IMR-90 (cell line): ENCODE measurements at regions not wholly inside any gene's neighbourhood (a gene's known extent, or its start where the extent isn't known, plus 50 kb on each side); places are given as distances from the start of the nearest gene placed in this dataset.

Source experiments
- ATAC-seq: fragments of 200-7000 bp; cut with Tn5 transposase; 2 replicates; pipeline ENCODE4 v1.9.1; 2020; ENCODE audit warnings: low read depth, mild to moderate bottlenecking, moderate library complexity
- BruUV-seq: library from RNA; stranded (reverse); fragments of 400-500 nt; replicated peaks from 2 replicates; lab custom pipeline; 2021; lab: Mats Ljungman, UMichigan
- CTCF ChIA-PET: fragments of 300-600 bp; formaldehyde crosslinking; extraction: SDS; loops from one replicate; lab custom pipeline; 2021; ENCODE audit warnings: antibody characterized with exemption; lab: Yijun Ruan, JAX
- POLR2A ChIA-PET: fragments of 300-600 bp; sonication (Branson Sonifier 250); formaldehyde crosslinking; loops from one replicate; lab custom pipeline; 2022; ENCODE audit warnings: antibody characterized with exemption; ENCODE audit not compliant: unreplicated experiment; lab: Charles Lee
- DNase-seq: peaks from one replicate; pipeline ENCODE4 v3.0.0; 2013
- H2AFZ ChIP-seq: replicated peaks from 2 replicates; pipeline ENCODE3; 2013; ENCODE audit warnings: low read length, mild to moderate bottlenecking; ENCODE audit not compliant: poor library complexity
- H2AK5ac ChIP-seq: 2 replicates; pipeline ENCODE4 v1.6.1; 2013; ENCODE audit warnings: low read depth, low read length, inconsistent platforms
- H2AK9ac ChIP-seq: replicated peaks from 2 replicates; pipeline ENCODE3; 2013; ENCODE audit warnings: mild to moderate bottlenecking, low read depth, low read length, moderate library complexity; ENCODE audit not compliant: poor library complexity
- H2BK120ac ChIP-seq: 2 replicates; pipeline ENCODE4 v1.6.1; 2013; ENCODE audit warnings: low read depth, low read length, inconsistent platforms
- H2BK15ac ChIP-seq: 3 replicates; pipeline ENCODE4 v1.6.1; 2013; ENCODE audit warnings: low read depth, low read length, inconsistent platforms
- H2BK20ac ChIP-seq: 2 replicates; pipeline ENCODE4 v1.6.1; 2013; ENCODE audit warnings: low read depth, mild to moderate bottlenecking, inconsistent platforms, low read length, moderate library complexity
- H2BK5ac ChIP-seq: 2 replicates; pipeline ENCODE4 v1.6.1; 2013; ENCODE audit warnings: mild to moderate bottlenecking, low read depth, low read length, inconsistent platforms; ENCODE audit not compliant: poor library complexity, severe bottlenecking
- H3K14ac ChIP-seq: replicated peaks from 2 replicates; pipeline ENCODE4 v1.6.1; 2013; ENCODE audit warnings: low read depth, low read length, inconsistent platforms
- H3K18ac ChIP-seq: 2 replicates; pipeline ENCODE4 v1.6.1; 2013; ENCODE audit warnings: low read depth, low read length, control low read depth
- H3K23ac ChIP-seq: 2 replicates; pipeline ENCODE4 v1.6.1; 2013; ENCODE audit warnings: low read depth, low read length, inconsistent platforms
- H3K27ac ChIP-seq: 2 replicates; pipeline ENCODE4 v1.5.1; 2013; ENCODE audit warnings: mild to moderate bottlenecking, control low read depth, low read length; ENCODE audit not compliant: insufficient read depth
- H3K27me3 ChIP-seq: 2 replicates; pipeline ENCODE4 v1.6.1; 2013; ENCODE audit warnings: low read length; ENCODE audit not compliant: control insufficient read depth, insufficient read depth
- H3K36me3 ChIP-seq: 2 replicates; pipeline ENCODE4 v1.6.1; 2013; ENCODE audit warnings: low read length, mixed read lengths; ENCODE audit not compliant: control insufficient read depth, insufficient read depth
- H3K4ac ChIP-seq: 2 replicates; pipeline ENCODE4 v1.6.1; 2013; ENCODE audit warnings: low read depth, low read length, inconsistent platforms
- H3K4me1 ChIP-seq: 2 replicates; pipeline ENCODE4 v1.6.1; 2013; ENCODE audit warnings: low read length, mixed read lengths; ENCODE audit not compliant: control insufficient read depth, insufficient read depth
- H3K4me2 ChIP-seq: 2 replicates; pipeline ENCODE4 v1.6.1; 2013; ENCODE audit warnings: low read depth, mild to moderate bottlenecking, control low read depth, low read length, moderate library complexity
- H3K4me3 ChIP-seq: 2 replicates; pipeline ENCODE4 v1.5.1; 2013; ENCODE audit warnings: low read depth, mild to moderate bottlenecking, control low read depth, low read length, moderate library complexity; ENCODE audit not compliant: insufficient read depth
- H3K56ac ChIP-seq: 2 replicates; pipeline ENCODE4 v1.6.1; 2013; ENCODE audit warnings: low read length, inconsistent platforms; ENCODE audit not compliant: insufficient read depth; ENCODE audit errors: extremely low read depth
- H3K79me1 ChIP-seq, 2 experiments: 2 replicates each; pipeline ENCODE4 v1.6.1; 2013; ENCODE audit warnings: low read length in 2 of 2, inconsistent platforms in 1 of 2, low read depth in 1 of 2
- H3K9ac ChIP-seq: 2 replicates; pipeline ENCODE4 v1.6.1; 2013; ENCODE audit warnings: low read depth, low read length, control low read depth
- H3K9me1 ChIP-seq: 2 replicates; pipeline ENCODE4 v1.6.1; 2013; ENCODE audit warnings: low read length, inconsistent platforms; ENCODE audit not compliant: insufficient read depth
- H3K9me3 ChIP-seq: 2 replicates; pipeline ENCODE4 v1.6.1; 2013; ENCODE audit warnings: low read length; ENCODE audit not compliant: control insufficient read depth, insufficient read depth
- H4K20me1 ChIP-seq: 2 replicates; pipeline ENCODE4 v1.6.1; 2013; ENCODE audit warnings: low read length, inconsistent platforms; ENCODE audit not compliant: insufficient read depth
- H4K5ac ChIP-seq: 2 replicates; pipeline ENCODE4 v1.6.1; 2013; ENCODE audit warnings: mild to moderate bottlenecking, low read depth, low read length, control low read depth
- H4K8ac ChIP-seq, 2 experiments: 2 replicates each; pipeline ENCODE4 v1.6.1; 2013; ENCODE audit warnings: low read depth in 2 of 2, low read length in 2 of 2, control low read depth in 1 of 2, inconsistent platforms in 1 of 2
- H4K91ac ChIP-seq: 2 replicates; pipeline ENCODE4 v1.6.1; 2013; ENCODE audit warnings: low read depth, low read length, inconsistent platforms; ENCODE audit not compliant: insufficient read depth
- BHLHE40 ChIP-seq: fragments of 150-350 bp; IDR thresholded peaks from 2 replicates; pipeline ENCODE4 v1.6.1; 2016; ENCODE audit warnings: mild to moderate bottlenecking, low read depth, low read length
- CEBPB ChIP-seq: IDR thresholded peaks from 2 replicates; pipeline ENCODE4 v1.6.1; 2012; ENCODE audit warnings: low read depth, low read length, improper control_type of control experiment
- CHD1 ChIP-seq: IDR thresholded peaks from 2 replicates; pipeline ENCODE4 v1.6.1; 2012; ENCODE audit warnings: low read depth, low read length, improper control_type of control experiment
- FOS ChIP-seq: fragments of 150-350 bp; IDR thresholded peaks from 2 replicates; pipeline ENCODE4 v1.6.1; 2016; ENCODE audit warnings: low read depth, low read length
- MAZ ChIP-seq: IDR thresholded peaks from 2 replicates; pipeline ENCODE4 v1.6.1; 2012; ENCODE audit warnings: low read depth, mild to moderate bottlenecking, low read length, improper control_type of control experiment, moderate library complexity, borderline replicate concordance
- NFE2L2 ChIP-seq: fragments of 150-350 bp; IDR thresholded peaks from 2 replicates; pipeline ENCODE4 v1.6.1; 2016; ENCODE audit warnings: low read depth, mild to moderate bottlenecking, low read length
- SMC3 ChIP-seq: fragments of 150-350 bp; IDR thresholded peaks from 2 replicates; pipeline ENCODE4 v1.6.1; 2016; ENCODE audit warnings: low read depth, mild to moderate bottlenecking, antibody characterized with exemption, low read length, moderate library complexity
- WGBS, 2 experiments: methylation state at CpG; one replicate each; pipeline versions ENCODE4 v1.1.5 to v1.1.7; 2013; ENCODE audit warnings: missing lambda C conversion rate in 2 of 2; ENCODE audit not compliant: insufficient read length in 1 of 2; ENCODE audit errors: extremely low coverage in 2 of 2; 5-methylcytosine and 5-hydroxymethylcytosine counted together
- dilution Hi-C: fragments of 300-500 bp; cut with HindIII; formaldehyde crosslinking; loops from one replicate; pipeline ENCODE4 v1.14.3; 2018; ENCODE audit warnings: low sequenced_read_pairs; ENCODE audit not compliant: unreplicated experiment
- in situ Hi-C: fragments of 300-500 bp; cut with MboI; formaldehyde crosslinking; loops from 3 replicates; pipeline ENCODE4 v1.14.3; 2019; ENCODE audit warnings: low sequenced_read_pairs, inconsistent platforms, mixed read lengths
- intact Hi-C: fragments of 100-400 bp; cut with micrococcal nuclease; formaldehyde crosslinking; loops from 2 replicates; pipeline ENCODE4 v1.10.0; 2022

DNA sequence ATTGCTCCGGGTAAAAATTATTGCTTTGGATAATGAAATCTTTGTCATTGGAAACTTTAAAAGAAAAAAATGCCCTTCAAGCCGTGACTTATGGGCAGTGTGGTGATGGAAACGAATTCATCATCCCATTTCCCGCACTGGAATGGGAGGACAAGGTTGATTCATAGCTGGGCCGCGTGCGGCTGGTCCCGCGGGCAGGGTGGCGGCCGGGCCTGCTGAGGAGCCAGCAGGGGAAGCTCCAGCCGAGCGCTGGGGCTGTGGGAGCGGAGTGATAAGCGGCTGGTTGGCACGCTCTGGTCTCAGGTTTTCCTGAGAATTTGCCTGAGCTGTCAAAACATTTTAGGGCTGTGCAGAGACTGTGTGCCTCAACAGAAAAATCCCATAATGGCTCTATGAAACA, 351.7 kb downstream of the CDC5L start:
- H3K18ac ChIP-seq, result no peak overlapping the region
- H4K8ac ChIP-seq, result no peak overlapping the region; a peak in 1 of 4 replicates
- no peak overlapping the region for H2BK120ac ChIP-seq
- H3K4me1 ChIP-seq, result peaks cover 10% of the 10 kb centered on the region
- intact Hi-C loops (no loop called here), in situ Hi-C loops (no loop called here), dilution Hi-C loops (no loop called here)
- no peaks in the 10 kb centered on the region for H3K9me1 ChIP-seq
- H3K4me2 ChIP-seq, result no peak overlapping the region
- WGBS, 2 experiments, result 96% methylated on average over 5 of the region's 16 CpGs; no CpG with 5 or more reads in 1 of the 2 experiments
- no peaks in the 10 kb centered on the region for H3K79me1 ChIP-seq
- peaks cover 28% of the 10 kb centered on the region for H3K27me3 ChIP-seq
- H3K36me3 ChIP-seq, result no peaks in the 10 kb centered on the region
- H4K20me1 ChIP-seq, result no peaks in the 10 kb centered on the region
- no peak overlapping the region for H2AK5ac ChIP-seq
- H3K23ac ChIP-seq, result no peak overlapping the region
- no peak overlapping the region for H2AFZ ChIP-seq
- DNase-seq (no peak), ATAC-seq (no peak)
- no peak overlapping the region for H2BK5ac ChIP-seq
- no peak overlapping the region for H3K4ac ChIP-seq
- TF ChIP-seq CHD1, result no peak
- no peak for TF ChIP-seq NFE2L2
- no peak for TF ChIP-seq FOS
- TF ChIP-seq BHLHE40, result no peak
- no peak for TF ChIP-seq CEBPB
- TF ChIP-seq MAZ, result no peak
- TF ChIP-seq SMC3, result no peak
- H3K9ac ChIP-seq, result no peak overlapping the region
- H3K9me3 ChIP-seq, result no peaks in the 10 kb centered on the region
- ChIA-PET CTCF (no interaction called here), POLR2A (no interaction called here)
- no peak overlapping the region for H2BK15ac ChIP-seq
- H3K27ac ChIP-seq, result no peak overlapping the region
- H2AK9ac ChIP-seq, result no peak overlapping the region
- no peak overlapping the region for H3K14ac ChIP-seq
- BruUV-seq, result no TSS peak
- H3K4me3 ChIP-seq, result no peak overlapping the region
- no peak overlapping the region for H2BK20ac ChIP-seq
- no peak overlapping the region for H4K5ac ChIP-seq
- H4K91ac ChIP-seq, result no peak overlapping the region; the same call in 1 of the 2 replicates
- H3K56ac ChIP-seq, result no peak overlapping the region
